Kidney glomerular epithelial cell (primary cell): ENCODE measurements at regions not wholly inside any gene's neighbourhood (a gene's known extent, or its start where the extent isn't known, plus 50 kb on each side); places are given as distances from the start of the nearest gene placed in this dataset.
A peak's percentile ranks its signal among the peaks of the same experiment; 100 is the strongest.

Experiments
- DNase-seq: peaks from one replicate; lab custom pipeline; 2025; lab: John Stamatoyannopoulos, UW

- DNase-seq = no peak
Observed at GRCh38 chr20:23205211-23205610, 119.1 kb upstream of the CD93 start.

- DNase-seq = no peak
Observed at GRCh38 chr20:23203951-23204730, 118.0 kb upstream of the CD93 start.

- DNase-seq = no peak
Observed at GRCh38 chr20:23203310-23203709, 117.2 kb upstream of the CD93 start.

- no peak for DNase-seq
Observed at GRCh38 chr20:23201658-23202057, 115.5 kb upstream of the CD93 start.

GRCh38 chr20:23200914-23201313, 114.8 kb upstream of the CD93 start:
- DNase-seq = peak; percentile 3

- no peak for DNase-seq
Observed at GRCh38 chr20:23200413-23200812, 114.3 kb upstream of the CD93 start.

- DNase-seq = no peak
Observed at GRCh38 chr20:23199356-23199755, 113.2 kb upstream of the CD93 start.

- DNase-seq = no peak
Observed at GRCh38 chr20:23198815-23199214, 112.7 kb upstream of the CD93 start.

- DNase-seq = no peak
Observed at GRCh38 chr20:23197836-23198235, 111.7 kb upstream of the CD93 start.

GRCh38 chr20:23195636-23196035, 109.5 kb upstream of the CD93 start:
- no peak for DNase-seq

GRCh38 chr20:23193801-23194384, 107.8 kb upstream of the CD93 start:
- DNase-seq = no peak

- no peak for DNase-seq
Observed at GRCh38 chr20:23192469-23192868, 106.3 kb upstream of the CD93 start.

GRCh38 chr20:23190557-23190956, 104.4 kb upstream of the CD93 start:
- DNase-seq = no peak

GRCh38 chr20:23189854-23190253, 103.7 kb upstream of the CD93 start:
- DNase-seq = no peak

GRCh38 chr20:23189341-23189740, 103.2 kb upstream of the CD93 start:
- no peak for DNase-seq

- no peak for DNase-seq
Observed at GRCh38 chr20:23188377-23189169, 102.4 kb upstream of the CD93 start.

GRCh38 chr20:23187751-23188150, 101.6 kb upstream of the CD93 start:
- DNase-seq = peak; percentile 34

GRCh38 chr20:23186808-23187207, 100.7 kb upstream of the CD93 start:
- DNase-seq = no peak

GRCh38 chr20:23180451-23180921, 94.4 kb upstream of the CD93 start:
- DNase-seq = no peak

- no peak for DNase-seq
Observed at GRCh38 chr20:23179766-23180403, 93.8 kb upstream of the CD93 start.

GRCh38 chr20:23178806-23179205, 92.7 kb upstream of the CD93 start:
- no peak for DNase-seq

- no peak for DNase-seq
Observed at GRCh38 chr20:23174821-23175220, 88.7 kb upstream of the CD93 start.
